ENCODE measurements at regions not wholly inside any gene's neighbourhood (a gene's known extent, or its start where the extent isn't known, plus 50 kb on each side); places are given as distances from the start of the nearest gene placed in this dataset.

- H3K4me1 ChIP-seq (ENCODE audit: control insufficient read depth in 2 of 2, insufficient read depth in 2 of 2, low read length in 2 of 2): no peaks in the 10 kb centered on the region
- H3K9me3 ChIP-seq (ENCODE audit: control insufficient read depth in 2 of 2, low read length in 2 of 2): peaks cover 0 to 4% of the 10 kb centered on the region in 2 donors
- H3K27me3 ChIP-seq (ENCODE audit: control insufficient read depth in 2 of 2, insufficient read depth in 2 of 2, low read length in 2 of 2): no peaks in the 10 kb centered on the region
- no peak overlapping the region for H3K9ac ChIP-seq (ENCODE audit: low read depth in 1 of 2, low read length in 2 of 2)
- no peak overlapping the region for H3K4me3 ChIP-seq (ENCODE audit: low read length in 2 of 2)
- no peaks in the 10 kb centered on the region for H3K36me3 ChIP-seq (ENCODE audit: control insufficient read depth in 2 of 2, insufficient read depth in 2 of 2, low read length in 2 of 2)
- H3K27ac ChIP-seq (ENCODE audit: low read depth in 2 of 2, low read length in 2 of 2): no peak overlapping the region
These were observed 1280.3 kb downstream of the CDH8 start for GRCh38 chr16:60755907-60756306.

DNA sequence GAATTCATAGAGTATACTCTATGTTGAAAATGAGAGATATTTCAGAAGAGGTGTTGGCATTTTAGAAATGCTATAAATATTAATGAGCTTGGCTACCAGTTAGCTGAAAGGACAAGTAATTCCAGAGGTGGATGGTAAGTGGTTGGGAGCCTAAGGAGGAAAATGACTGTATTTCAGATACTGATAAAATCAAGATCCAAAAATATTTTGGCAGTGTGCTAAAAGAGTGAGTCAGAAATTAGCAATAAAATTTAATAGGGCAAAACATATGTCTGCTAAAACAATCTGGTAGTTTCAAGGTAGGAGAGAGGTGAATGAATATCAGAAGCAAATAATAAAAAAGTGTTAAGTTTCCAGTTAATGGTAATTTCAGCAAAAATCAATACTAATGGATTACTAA, 1287.9 kb downstream of the CDH8 start:
- H3K4me3 ChIP-seq (ENCODE audit: low read length in 2 of 2): no peak overlapping the region
- H3K4me1 ChIP-seq (ENCODE audit: control insufficient read depth in 2 of 2, insufficient read depth in 2 of 2, low read length in 2 of 2): no peaks in the 10 kb centered on the region
- H3K27me3 ChIP-seq (ENCODE audit: control insufficient read depth in 2 of 2, insufficient read depth in 2 of 2, low read length in 2 of 2): no peaks in the 10 kb centered on the region
- no peak overlapping the region for H3K27ac ChIP-seq (ENCODE audit: low read depth in 2 of 2, low read length in 2 of 2)
- peaks cover 4% of the 10 kb centered on the region in 2 donors for H3K9me3 ChIP-seq (ENCODE audit: control insufficient read depth in 2 of 2, low read length in 2 of 2)
- no peaks in the 10 kb centered on the region for H3K36me3 ChIP-seq (ENCODE audit: control insufficient read depth in 2 of 2, insufficient read depth in 2 of 2, low read length in 2 of 2)
- no peak overlapping the region for H3K9ac ChIP-seq (ENCODE audit: low read depth in 1 of 2, low read length in 2 of 2)

DNA sequence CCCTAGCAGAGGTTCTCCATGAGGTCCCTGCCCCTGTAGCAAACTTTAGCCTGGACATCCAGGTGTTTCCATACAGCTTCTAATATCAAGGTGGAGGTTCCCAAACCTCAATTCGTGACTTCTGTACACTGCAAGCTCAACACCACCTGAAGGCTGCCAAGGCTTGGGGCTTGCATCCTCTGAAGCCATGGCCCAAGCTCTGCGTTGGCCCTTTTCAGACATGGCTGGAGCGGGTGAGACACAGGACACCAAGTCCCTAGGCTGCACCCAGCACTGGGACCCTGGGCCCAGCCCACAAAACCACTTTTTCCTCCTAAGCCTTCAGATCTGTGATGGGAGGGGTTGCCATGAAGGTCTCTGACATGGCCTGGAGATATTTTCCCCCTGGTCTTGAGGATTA, 1292.0 kb downstream of the CDH8 start:
- H3K27me3 ChIP-seq (ENCODE audit: control insufficient read depth in 2 of 2, insufficient read depth in 2 of 2, low read length in 2 of 2): no peaks in the 10 kb centered on the region
- H3K36me3 ChIP-seq (ENCODE audit: control insufficient read depth in 2 of 2, insufficient read depth in 2 of 2, low read length in 2 of 2): no peaks in the 10 kb centered on the region
- no peak overlapping the region for H3K9ac ChIP-seq (ENCODE audit: low read depth in 1 of 2, low read length in 2 of 2)
- no peaks in the 10 kb centered on the region for H3K4me1 ChIP-seq (ENCODE audit: control insufficient read depth in 2 of 2, insufficient read depth in 2 of 2, low read length in 2 of 2)
- H3K4me3 ChIP-seq (ENCODE audit: low read length in 2 of 2): no peak overlapping the region
- H3K27ac ChIP-seq (ENCODE audit: low read depth in 2 of 2, low read length in 2 of 2): no peak overlapping the region
- H3K9me3 ChIP-seq (ENCODE audit: control insufficient read depth in 2 of 2, low read length in 2 of 2): peaks cover 0 to 4% of the 10 kb centered on the region in 2 donors

GRCh38 chr16:60741810-60742209, 1294.4 kb downstream of the CDH8 start:
- Histone ChIP-seq H3K4me3 (ENCODE audit: low read length in 2 of 2) (no peak overlapping the region), H3K27me3 (ENCODE audit: control insufficient read depth in 2 of 2, insufficient read depth in 2 of 2, low read length in 2 of 2) (no peaks in the 10 kb centered on the region), H3K4me1 (ENCODE audit: control insufficient read depth in 2 of 2, insufficient read depth in 2 of 2, low read length in 2 of 2) (no peaks in the 10 kb centered on the region), H3K36me3 (ENCODE audit: control insufficient read depth in 2 of 2, insufficient read depth in 2 of 2, low read length in 2 of 2) (no peaks in the 10 kb centered on the region), H3K9ac (ENCODE audit: low read depth in 1 of 2, low read length in 2 of 2) (no peak overlapping the region), H3K9me3 (ENCODE audit: control insufficient read depth in 2 of 2, low read length in 2 of 2) (no peaks in the 10 kb centered on the region), H3K27ac (ENCODE audit: low read depth in 2 of 2, low read length in 2 of 2) (no peak overlapping the region)

DNA sequence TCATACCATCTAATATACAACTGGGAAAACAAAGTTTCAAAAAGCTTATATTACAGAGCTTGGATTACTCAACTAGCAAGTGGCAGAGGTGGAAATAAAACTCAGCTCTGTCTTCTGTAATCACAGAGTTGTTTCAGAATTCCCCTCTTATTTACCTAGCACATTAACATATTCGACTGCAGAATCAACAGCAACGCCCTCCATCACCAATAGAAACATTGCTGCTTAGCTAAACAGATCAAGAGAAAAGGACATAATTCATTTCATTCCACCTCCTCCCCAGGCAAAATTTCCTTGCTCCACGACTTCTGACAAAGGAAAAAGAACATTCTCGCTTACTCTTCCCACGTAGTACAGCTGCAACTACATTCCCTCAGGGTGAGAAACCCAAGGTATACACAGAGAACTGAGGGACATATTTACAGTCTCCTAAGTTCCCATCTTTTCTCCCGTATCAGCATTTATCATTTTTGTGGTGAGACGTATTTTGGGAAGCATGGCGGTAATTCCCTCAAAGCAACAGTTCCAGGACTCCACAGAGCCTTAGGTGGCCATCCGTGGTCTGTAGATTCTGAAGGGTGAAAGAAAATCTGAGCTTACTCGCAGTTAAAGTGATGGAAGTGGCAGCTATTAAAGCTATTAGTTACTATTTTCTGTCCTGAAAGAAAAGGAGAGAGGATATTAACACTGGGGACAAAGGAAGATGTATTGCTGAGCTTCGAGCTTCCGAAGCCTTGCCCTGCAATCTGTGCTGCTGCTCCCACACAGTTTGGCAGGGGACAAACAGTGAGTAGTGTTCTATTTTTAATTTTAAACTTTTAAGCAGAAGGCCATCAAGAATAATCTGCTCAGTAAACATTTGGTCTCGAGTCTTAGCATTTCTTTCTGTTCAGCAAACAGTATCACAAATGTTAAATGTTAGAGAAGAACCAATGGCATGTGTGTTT, 1296.2 kb downstream of the CDH8 start:
- Histone ChIP-seq H3K9me3 (ENCODE audit: control insufficient read depth in 2 of 2, low read length in 2 of 2) (no peaks in the 10 kb centered on the region), H3K9ac (ENCODE audit: low read depth in 1 of 2, low read length in 2 of 2) (no peak overlapping the region), H3K36me3 (ENCODE audit: control insufficient read depth in 2 of 2, insufficient read depth in 2 of 2, low read length in 2 of 2) (no peaks in the 10 kb centered on the region), H3K4me1 (ENCODE audit: control insufficient read depth in 2 of 2, insufficient read depth in 2 of 2, low read length in 2 of 2) (no peaks in the 10 kb centered on the region), H3K27ac (ENCODE audit: low read depth in 2 of 2, low read length in 2 of 2) (no peak overlapping the region), H3K27me3 (ENCODE audit: control insufficient read depth in 2 of 2, insufficient read depth in 2 of 2, low read length in 2 of 2) (no peaks in the 10 kb centered on the region), H3K4me3 (ENCODE audit: low read length in 2 of 2) (no peak overlapping the region)

DNA sequence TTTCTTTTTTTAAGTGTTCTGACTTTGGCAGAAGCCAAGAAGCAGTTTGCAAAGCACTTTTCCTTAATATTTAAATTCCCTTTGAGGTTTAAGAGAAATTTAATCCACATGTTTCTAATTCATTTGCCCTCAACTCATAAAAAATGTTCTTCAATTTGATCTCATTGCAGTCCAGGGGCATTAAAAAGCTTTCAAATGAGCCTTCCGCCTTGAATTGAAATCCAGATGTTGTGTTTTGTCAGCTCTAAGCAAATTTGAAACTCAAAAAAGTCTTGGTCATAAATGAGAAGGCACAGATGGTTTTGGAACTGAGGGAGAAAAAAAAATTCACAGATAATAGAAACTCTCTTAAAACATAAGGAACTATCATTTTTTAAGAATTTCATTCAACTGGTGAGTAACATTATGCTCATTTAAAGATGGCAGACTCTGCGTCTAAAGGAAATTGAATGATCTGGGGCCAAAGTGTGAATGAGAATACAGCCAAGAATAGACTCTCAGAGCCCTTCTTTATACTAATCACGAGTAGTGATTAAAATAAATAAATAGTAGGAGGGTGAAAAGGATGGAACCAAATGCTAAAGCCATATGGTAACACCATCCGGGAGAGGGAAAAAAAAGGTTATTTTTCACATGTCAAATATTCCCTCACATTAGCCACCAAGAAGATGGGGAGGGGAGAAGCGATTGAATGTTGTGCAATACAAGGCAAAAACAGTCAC, 1304.7 kb downstream of the CDH8 start:
- H3K9ac ChIP-seq (ENCODE audit: low read depth in 1 of 2, low read length in 2 of 2): no peak overlapping the region
- H3K9me3 ChIP-seq (ENCODE audit: control insufficient read depth in 2 of 2, low read length in 2 of 2): peaks cover 0 to 3% of the 10 kb centered on the region in 2 donors
- H3K36me3 ChIP-seq (ENCODE audit: control insufficient read depth in 2 of 2, insufficient read depth in 2 of 2, low read length in 2 of 2): no peaks in the 10 kb centered on the region
- no peaks in the 10 kb centered on the region for H3K27me3 ChIP-seq (ENCODE audit: control insufficient read depth in 2 of 2, insufficient read depth in 2 of 2, low read length in 2 of 2)
- H3K4me3 ChIP-seq (ENCODE audit: low read length in 2 of 2): no peak overlapping the region
- H3K4me1 ChIP-seq (ENCODE audit: control insufficient read depth in 2 of 2, insufficient read depth in 2 of 2, low read length in 2 of 2): no peaks in the 10 kb centered on the region
- no peak overlapping the region for H3K27ac ChIP-seq (ENCODE audit: low read depth in 2 of 2, low read length in 2 of 2)

DNA sequence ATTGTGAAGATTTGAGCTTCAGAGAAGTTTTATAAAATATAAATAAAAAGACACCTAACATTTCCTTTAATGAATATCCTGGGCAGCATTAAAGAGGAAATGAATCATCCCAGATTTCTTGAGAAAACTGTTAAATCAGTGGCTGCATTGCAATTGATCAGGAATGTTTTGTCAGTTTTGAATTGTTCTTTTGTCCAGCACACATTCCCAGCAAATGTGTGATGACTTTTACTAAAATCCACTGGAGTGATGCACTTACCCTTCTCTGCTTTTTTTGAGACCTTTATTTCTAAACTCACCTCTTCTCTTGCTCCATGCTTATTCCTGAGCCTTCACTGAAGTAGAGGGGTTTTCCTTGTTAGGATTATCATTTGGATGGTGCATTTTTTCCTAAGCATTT, 1307.2 kb downstream of the CDH8 start:
- Histone ChIP-seq H3K36me3 (ENCODE audit: control insufficient read depth in 2 of 2, insufficient read depth in 2 of 2, low read length in 2 of 2) (no peaks in the 10 kb centered on the region), H3K9ac (ENCODE audit: low read depth in 1 of 2, low read length in 2 of 2) (no peak overlapping the region), H3K4me3 (ENCODE audit: low read length in 2 of 2) (no peak overlapping the region), H3K27me3 (ENCODE audit: control insufficient read depth in 2 of 2, insufficient read depth in 2 of 2, low read length in 2 of 2) (no peaks in the 10 kb centered on the region), H3K4me1 (ENCODE audit: control insufficient read depth in 2 of 2, insufficient read depth in 2 of 2, low read length in 2 of 2) (no peaks in the 10 kb centered on the region), H3K27ac (ENCODE audit: low read depth in 2 of 2, low read length in 2 of 2) (no peak overlapping the region), H3K9me3 (ENCODE audit: control insufficient read depth in 2 of 2, low read length in 2 of 2) (peaks cover 0 to 3% of the 10 kb centered on the region in 2 donors)

DNA sequence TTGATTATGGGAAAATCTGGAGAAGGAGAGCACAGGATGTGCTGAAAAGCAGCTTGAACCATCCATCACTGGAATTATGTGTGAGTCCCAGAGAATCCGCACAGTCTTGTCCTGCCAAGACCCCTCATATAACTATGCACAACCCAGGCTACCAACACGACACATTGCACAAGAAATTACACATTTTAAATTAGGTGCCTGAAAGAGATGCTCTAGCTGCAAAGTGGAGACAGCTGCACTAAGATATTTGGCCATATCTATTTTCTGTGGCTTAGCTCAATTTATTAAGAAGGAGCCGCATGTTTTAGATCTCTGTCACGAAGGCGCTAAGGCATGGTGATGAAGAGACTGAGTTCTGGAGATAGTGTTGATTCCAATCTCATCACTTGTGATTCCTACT, 1308.4 kb downstream of the CDH8 start:
- no peak overlapping the region for H3K9ac ChIP-seq (ENCODE audit: low read depth in 1 of 2, low read length in 2 of 2)
- no peaks in the 10 kb centered on the region for H3K36me3 ChIP-seq (ENCODE audit: control insufficient read depth in 2 of 2, insufficient read depth in 2 of 2, low read length in 2 of 2)
- no peaks in the 10 kb centered on the region for H3K27me3 ChIP-seq (ENCODE audit: control insufficient read depth in 2 of 2, insufficient read depth in 2 of 2, low read length in 2 of 2)
- H3K9me3 ChIP-seq (ENCODE audit: control insufficient read depth in 2 of 2, low read length in 2 of 2): peaks cover 0 to 3% of the 10 kb centered on the region in 2 donors
- no peaks in the 10 kb centered on the region for H3K4me1 ChIP-seq (ENCODE audit: control insufficient read depth in 2 of 2, insufficient read depth in 2 of 2, low read length in 2 of 2)
- no peak overlapping the region for H3K4me3 ChIP-seq (ENCODE audit: low read length in 2 of 2)
- H3K27ac ChIP-seq (ENCODE audit: low read depth in 2 of 2, low read length in 2 of 2): no peak overlapping the region

- Histone ChIP-seq H3K9ac (ENCODE audit: low read depth in 1 of 2, low read length in 2 of 2) (no peak overlapping the region), H3K27ac (ENCODE audit: low read depth in 2 of 2, low read length in 2 of 2) (no peak overlapping the region), H3K9me3 (ENCODE audit: control insufficient read depth in 2 of 2, low read length in 2 of 2) (peaks cover 0 to 4% of the 10 kb centered on the region in 2 donors), H3K27me3 (ENCODE audit: control insufficient read depth in 2 of 2, insufficient read depth in 2 of 2, low read length in 2 of 2) (no peaks in the 10 kb centered on the region), H3K36me3 (ENCODE audit: control insufficient read depth in 2 of 2, insufficient read depth in 2 of 2, low read length in 2 of 2) (no peaks in the 10 kb centered on the region), H3K4me3 (ENCODE audit: low read length in 2 of 2) (no peak overlapping the region), H3K4me1 (ENCODE audit: control insufficient read depth in 2 of 2, insufficient read depth in 2 of 2, low read length in 2 of 2) (no peaks in the 10 kb centered on the region)
These were observed 1316.2 kb downstream of the CDH8 start for GRCh38 chr16:60720060-60720459.

DNA sequence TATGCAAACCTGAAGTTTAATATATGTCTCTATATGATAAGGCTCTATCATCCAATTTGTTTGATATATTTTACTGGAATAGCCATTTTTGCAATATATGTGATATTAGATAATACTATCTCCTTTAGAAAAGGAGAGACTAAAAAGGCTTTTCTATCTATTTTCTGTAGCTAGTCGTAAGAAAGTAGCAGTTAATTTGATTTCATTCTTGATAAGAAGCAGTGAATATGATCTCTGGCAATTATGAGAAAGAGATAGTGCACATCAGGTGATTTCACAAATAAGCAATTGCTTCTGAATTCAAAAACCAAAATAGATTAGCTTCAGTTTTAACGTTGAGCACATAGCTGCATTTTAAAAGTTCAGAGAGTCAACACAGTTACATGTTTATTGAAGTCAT, 1318.4 kb downstream of the CDH8 start:
- H3K9me3 ChIP-seq (ENCODE audit: control insufficient read depth in 2 of 2, low read length in 2 of 2): peaks cover 0 to 4% of the 10 kb centered on the region in 2 donors

More for the DNA sequence above, 1318.4 kb downstream of the CDH8 start:
- Histone ChIP-seq H3K27ac (ENCODE audit: low read depth in 2 of 2, low read length in 2 of 2) (no peak overlapping the region), H3K9ac (ENCODE audit: low read depth in 1 of 2, low read length in 2 of 2) (no peak overlapping the region), H3K27me3 (ENCODE audit: control insufficient read depth in 2 of 2, insufficient read depth in 2 of 2, low read length in 2 of 2) (no peaks in the 10 kb centered on the region), H3K4me3 (ENCODE audit: low read length in 2 of 2) (no peak overlapping the region), H3K4me1 (ENCODE audit: control insufficient read depth in 2 of 2, insufficient read depth in 2 of 2, low read length in 2 of 2) (no peaks in the 10 kb centered on the region), H3K36me3 (ENCODE audit: control insufficient read depth in 2 of 2, insufficient read depth in 2 of 2, low read length in 2 of 2) (no peaks in the 10 kb centered on the region)

All from mucosa of rectum (tissue), 2 donors.